ENCODE measurements at regions not wholly inside any gene's neighbourhood (a gene's known extent, or its start where the extent isn't known, plus 50 kb on each side); places are given as distances from the start of the nearest gene placed in this dataset.

GRCh38 chrX:150165776-150166610 is 197.1 kb upstream of the MAMLD1 start:
- Histone ChIP-seq H3K9me3 (ENCODE audit: control insufficient read depth, low read length) (no peaks in the 10 kb centered on the region), H3K27me3 (replicated peaks; ENCODE audit: control insufficient read depth, insufficient read depth, low read length) (no peaks in the 10 kb centered on the region), H3K4me3 (ENCODE audit: low read length) (no peak overlapping the region), H3K4me1 (ENCODE audit: control insufficient read depth, insufficient read depth, low read length) (peaks cover 6% of the 10 kb centered on the region), H3K36me3 (ENCODE audit: control insufficient read depth, insufficient read depth, low read length, severe bottlenecking) (no peaks in the 10 kb centered on the region), H3K9ac (ENCODE audit: low read length) (no peak overlapping the region)
- DNase-seq (ENCODE audit: low read depth): no peak

- DNase-seq (ENCODE audit: low read depth): no peak
- no peak overlapping the region for H3K4me3 ChIP-seq (ENCODE audit: low read length)
- H3K4me1 ChIP-seq (ENCODE audit: control insufficient read depth, insufficient read depth, low read length): peaks cover 3% of the 10 kb centered on the region
- H3K9ac ChIP-seq (ENCODE audit: low read length): no peak overlapping the region
- H3K27me3 ChIP-seq (replicated peaks; ENCODE audit: control insufficient read depth, insufficient read depth, low read length): peaks cover 4% of the 10 kb centered on the region
- no peaks in the 10 kb centered on the region for H3K9me3 ChIP-seq (ENCODE audit: control insufficient read depth, low read length)
- no peaks in the 10 kb centered on the region for H3K36me3 ChIP-seq (ENCODE audit: control insufficient read depth, insufficient read depth, low read length, severe bottlenecking)
Measured at GRCh38 chrX:150167482-150168324, 195.4 kb upstream of the MAMLD1 start.

GRCh38 chrX:150182161-150182560 is 181.0 kb upstream of the MAMLD1 start:
- Histone ChIP-seq H3K27me3 (replicated peaks; ENCODE audit: control insufficient read depth, insufficient read depth, low read length) (peaks cover 9% of the 10 kb centered on the region), H3K4me3 (ENCODE audit: low read length) (no peak overlapping the region), H3K9ac (ENCODE audit: low read length) (no peak overlapping the region), H3K9me3 (ENCODE audit: control insufficient read depth, low read length) (peaks cover 16% of the 10 kb centered on the region), H3K4me1 (ENCODE audit: control insufficient read depth, insufficient read depth, low read length) (no peaks in the 10 kb centered on the region), H3K36me3 (ENCODE audit: control insufficient read depth, insufficient read depth, low read length, severe bottlenecking) (no peaks in the 10 kb centered on the region)
- DNase-seq (ENCODE audit: low read depth): no peak

GRCh38 chrX:150184491-150184890 is 178.6 kb upstream of the MAMLD1 start:
- H3K9ac ChIP-seq (ENCODE audit: low read length): no peak overlapping the region
- H3K4me1 ChIP-seq (ENCODE audit: control insufficient read depth, insufficient read depth, low read length): no peaks in the 10 kb centered on the region
- no peak overlapping the region for H3K4me3 ChIP-seq (ENCODE audit: low read length)
- H3K36me3 ChIP-seq (ENCODE audit: control insufficient read depth, insufficient read depth, low read length, severe bottlenecking): no peaks in the 10 kb centered on the region
- peak; percentile 14 for DNase-seq (ENCODE audit: low read depth)
- H3K9me3 ChIP-seq (ENCODE audit: control insufficient read depth, low read length): no peaks in the 10 kb centered on the region
- peaks cover 9% of the 10 kb centered on the region for H3K27me3 ChIP-seq (replicated peaks; ENCODE audit: control insufficient read depth, insufficient read depth, low read length)

GRCh38 chrX:150185766-150186165 is 177.4 kb upstream of the MAMLD1 start:
- peaks cover 9% of the 10 kb centered on the region for H3K27me3 ChIP-seq (replicated peaks; ENCODE audit: control insufficient read depth, insufficient read depth, low read length)
- H3K4me1 ChIP-seq (ENCODE audit: control insufficient read depth, insufficient read depth, low read length): no peaks in the 10 kb centered on the region
- H3K9me3 ChIP-seq (ENCODE audit: control insufficient read depth, low read length): no peaks in the 10 kb centered on the region
- no peak overlapping the region for H3K4me3 ChIP-seq (ENCODE audit: low read length)
- H3K9ac ChIP-seq (ENCODE audit: low read length): no peak overlapping the region
- peak; percentile 14 for DNase-seq (ENCODE audit: low read depth)
- no peaks in the 10 kb centered on the region for H3K36me3 ChIP-seq (ENCODE audit: control insufficient read depth, insufficient read depth, low read length, severe bottlenecking)

GRCh38 chrX:150192816-150193215 is 170.3 kb upstream of the MAMLD1 start:
- H3K36me3 ChIP-seq (ENCODE audit: control insufficient read depth, insufficient read depth, low read length, severe bottlenecking): no peaks in the 10 kb centered on the region
- no peaks in the 10 kb centered on the region for H3K4me1 ChIP-seq (ENCODE audit: control insufficient read depth, insufficient read depth, low read length)
- H3K9ac ChIP-seq (ENCODE audit: low read length): no peak overlapping the region
- no peak for DNase-seq (ENCODE audit: low read depth)
- H3K9me3 ChIP-seq (ENCODE audit: control insufficient read depth, low read length): no peaks in the 10 kb centered on the region
- H3K27me3 ChIP-seq (replicated peaks; ENCODE audit: control insufficient read depth, insufficient read depth, low read length): peaks cover under 1% of the 10 kb centered on the region
- H3K4me3 ChIP-seq (ENCODE audit: low read length): no peak overlapping the region

- no peaks in the 10 kb centered on the region for H3K9me3 ChIP-seq (ENCODE audit: control insufficient read depth, low read length)
- peaks cover 10% of the 10 kb centered on the region for H3K4me1 ChIP-seq (ENCODE audit: control insufficient read depth, insufficient read depth, low read length)
- DNase-seq (ENCODE audit: low read depth): no peak
- peaks cover 4% of the 10 kb centered on the region for H3K27me3 ChIP-seq (replicated peaks; ENCODE audit: control insufficient read depth, insufficient read depth, low read length)
- H3K36me3 ChIP-seq (ENCODE audit: control insufficient read depth, insufficient read depth, low read length, severe bottlenecking): no peaks in the 10 kb centered on the region
- H3K9ac ChIP-seq (ENCODE audit: low read length): no peak overlapping the region
- no peak overlapping the region for H3K4me3 ChIP-seq (ENCODE audit: low read length)
Measured at GRCh38 chrX:150196285-150196684, 166.8 kb upstream of the MAMLD1 start.

GRCh38 chrX:150197388-150197787 is 165.7 kb upstream of the MAMLD1 start:
- Histone ChIP-seq H3K27me3 (replicated peaks; ENCODE audit: control insufficient read depth, insufficient read depth, low read length) (peaks cover 4% of the 10 kb centered on the region), H3K4me1 (ENCODE audit: control insufficient read depth, insufficient read depth, low read length) (peaks cover 18% of the 10 kb centered on the region), H3K36me3 (ENCODE audit: control insufficient read depth, insufficient read depth, low read length, severe bottlenecking) (no peaks in the 10 kb centered on the region), H3K9ac (ENCODE audit: low read length) (no peak overlapping the region), H3K4me3 (ENCODE audit: low read length) (no peak overlapping the region), H3K9me3 (ENCODE audit: control insufficient read depth, low read length) (peaks cover 3% of the 10 kb centered on the region)
- no peak for DNase-seq (ENCODE audit: low read depth)

GRCh38 chrX:150198776-150199175 is 164.3 kb upstream of the MAMLD1 start:
- no peaks in the 10 kb centered on the region for H3K36me3 ChIP-seq (ENCODE audit: control insufficient read depth, insufficient read depth, low read length, severe bottlenecking)
- no peak overlapping the region for H3K4me3 ChIP-seq (ENCODE audit: low read length)
- H3K4me1 ChIP-seq (ENCODE audit: control insufficient read depth, insufficient read depth, low read length): peaks cover 31% of the 10 kb centered on the region
- peaks cover 5% of the 10 kb centered on the region for H3K9me3 ChIP-seq (ENCODE audit: control insufficient read depth, low read length)
- H3K27me3 ChIP-seq (replicated peaks; ENCODE audit: control insufficient read depth, insufficient read depth, low read length): peaks cover 4% of the 10 kb centered on the region
- H3K9ac ChIP-seq (ENCODE audit: low read length): no peak overlapping the region
- DNase-seq (ENCODE audit: low read depth): no peak

- Histone ChIP-seq H3K4me3 (ENCODE audit: low read length) (no peak overlapping the region), H3K36me3 (ENCODE audit: control insufficient read depth, insufficient read depth, low read length, severe bottlenecking) (no peaks in the 10 kb centered on the region), H3K27me3 (replicated peaks; ENCODE audit: control insufficient read depth, insufficient read depth, low read length) (peaks cover 4% of the 10 kb centered on the region), H3K9me3 (ENCODE audit: control insufficient read depth, low read length) (peaks cover 5% of the 10 kb centered on the region), H3K4me1 (ENCODE audit: control insufficient read depth, insufficient read depth, low read length) (peaks cover 35% of the 10 kb centered on the region), H3K9ac (ENCODE audit: low read length) (no peak overlapping the region)
- DNase-seq (ENCODE audit: low read depth): no peak
Measured at GRCh38 chrX:150199181-150199580, 163.9 kb upstream of the MAMLD1 start.

GRCh38 chrX:150199803-150200202 is 163.3 kb upstream of the MAMLD1 start:
- H3K4me3 ChIP-seq (ENCODE audit: low read length): no peak overlapping the region

More at GRCh38 chrX:150199803-150200202, 163.3 kb upstream of the MAMLD1 start:
- H3K27me3 ChIP-seq (replicated peaks; ENCODE audit: control insufficient read depth, insufficient read depth, low read length): peaks cover 4% of the 10 kb centered on the region
- H3K9ac ChIP-seq (ENCODE audit: low read length): no peak overlapping the region
- no peak for DNase-seq (ENCODE audit: low read depth)
- peaks cover 5% of the 10 kb centered on the region for H3K9me3 ChIP-seq (ENCODE audit: control insufficient read depth, low read length)
- H3K36me3 ChIP-seq (ENCODE audit: control insufficient read depth, insufficient read depth, low read length, severe bottlenecking): no peaks in the 10 kb centered on the region
- peaks cover 41% of the 10 kb centered on the region for H3K4me1 ChIP-seq (ENCODE audit: control insufficient read depth, insufficient read depth, low read length)

Data from adipocyte (in vitro differentiated cells).